MM.1S (cell line): ENCODE measurements at regions not wholly inside any gene's neighbourhood (a gene's known extent, or its start where the extent isn't known, plus 50 kb on each side); places are given as distances from the start of the nearest gene placed in this dataset.
"Not testable (repeated sequence)": the region's sequence is repeated elsewhere in the genome, so short reads cannot be mapped to it uniquely, and the experiment has no call there.

Experiments
- DNase-seq: peaks from one replicate; pipeline ENCODE4 v3.0.0-alpha.2; 2015
- H2AFZ ChIP-seq: fragments of 300-600 bp; sonication (generic); 2 replicates; pipeline ENCODE4 v1.6.0; 2016; ENCODE audit warnings: antibody characterized with exemption, low read length
- H3F3A ChIP-seq: fragments of 300-600 bp; sonication (generic); 2 replicates; pipeline ENCODE4 v1.6.1; 2016; ENCODE audit warnings: mild to moderate bottlenecking, antibody characterized with exemption, low read length, moderate library complexity, mixed read lengths; ENCODE audit not compliant: insufficient read depth
- H3K27ac ChIP-seq: fragments of 300-600 bp; sonication (generic); 2 replicates; pipeline ENCODE4 v1.5.1; 2016; ENCODE audit warnings: mild to moderate bottlenecking, low read length
- H3K27me3 ChIP-seq: fragments of 300-600 bp; sonication (generic); replicated peaks from 2 replicates; pipeline ENCODE4 v1.6.0; 2016; ENCODE audit warnings: low read length; ENCODE audit not compliant: insufficient read depth
- H3K36me3 ChIP-seq: fragments of 300-600 bp; sonication (generic); replicated peaks from 2 replicates; pipeline ENCODE4 v1.6.1; 2016; ENCODE audit warnings: mild to moderate bottlenecking, low read length, mixed read lengths; ENCODE audit not compliant: insufficient read depth
- H3K4me1 ChIP-seq: fragments of 300-600 bp; sonication (generic); 2 replicates; pipeline ENCODE4 v1.6.1; 2016; ENCODE audit warnings: low read length, mixed read lengths
- H3K4me2 ChIP-seq: fragments of 300-600 bp; sonication (generic); 2 replicates; pipeline ENCODE4 v1.6.0; 2016; ENCODE audit warnings: low read depth, low read length
- H3K4me3 ChIP-seq: fragments of 300-600 bp; sonication (generic); 2 replicates; pipeline ENCODE4 v1.5.1; 2016; ENCODE audit warnings: low read length, mixed read lengths
- H3K79me2 ChIP-seq: fragments of 300-600 bp; sonication (generic); 2 replicates; pipeline ENCODE4 v1.6.1; 2016; ENCODE audit warnings: mixed run types, low read length, mixed read lengths
- H3K9ac ChIP-seq: fragments of 300-600 bp; sonication (generic); 2 replicates; pipeline ENCODE4 v1.6.1; 2016; ENCODE audit warnings: low read length, mixed read lengths
- H3K9me2 ChIP-seq: fragments of 300-600 bp; sonication (generic); replicated peaks from 2 replicates; pipeline ENCODE4 v1.6.1; 2016; ENCODE audit warnings: mild to moderate bottlenecking, low read length, mixed read lengths; ENCODE audit not compliant: insufficient read depth
- H3K9me3 ChIP-seq: fragments of 300-600 bp; sonication (generic); replicated peaks from 2 replicates; pipeline ENCODE4 v1.6.1; 2016; ENCODE audit warnings: mild to moderate bottlenecking, low read length, mixed read lengths; ENCODE audit not compliant: insufficient read depth
- H4K20me1 ChIP-seq: fragments of 300-600 bp; sonication (generic); 2 replicates; pipeline ENCODE4 v1.6.1; 2016; ENCODE audit warnings: mild to moderate bottlenecking, low read length, moderate library complexity, mixed read lengths; ENCODE audit not compliant: insufficient read depth
- CTCF ChIP-seq: fragments of 300-600 bp; sonication (generic); IDR thresholded peaks from 2 replicates; pipeline ENCODE4 v1.5.1; 2016; ENCODE audit warnings: antibody characterized with exemption, low read length, mixed read lengths
- EZH2 ChIP-seq: fragments of 300-600 bp; sonication (generic); optimal IDR thresholded peaks from 2 replicates; pipeline ENCODE3; 2017; ENCODE audit warnings: low read depth, mild to moderate bottlenecking, antibody characterized with exemption, low read length, mixed read lengths
- EZH2phosphoT487 ChIP-seq: fragments of 300-600 bp; sonication (generic); IDR thresholded peaks from 2 replicates; pipeline ENCODE4 v1.6.1; 2018; ENCODE audit warnings: antibody characterized with exemption, low read length

GRCh38 chr13:90592943-90593342 is 754.5 kb upstream of the MIR17HG start:
- no peaks in the 10 kb centered on the region for H3K9me2 ChIP-seq
- H3K4me2 ChIP-seq, result no peak overlapping the region
- no peak for TF ChIP-seq EZH2phosphoT487
- no peaks in the 10 kb centered on the region for H3K9me3 ChIP-seq
- H3K36me3 ChIP-seq, result no peaks in the 10 kb centered on the region
- H3K4me1 ChIP-seq, result no peaks in the 10 kb centered on the region
- no peak overlapping the region for H2AFZ ChIP-seq
- no peaks in the 10 kb centered on the region for H3F3A ChIP-seq
- H3K27ac ChIP-seq, result no peak overlapping the region
- DNase-seq, result no peak
- no peaks in the 10 kb centered on the region for H4K20me1 ChIP-seq
- H3K27me3 ChIP-seq, result no peaks in the 10 kb centered on the region
- H3K79me2 ChIP-seq, result no peaks in the 10 kb centered on the region
- H3K4me3 ChIP-seq, result no peak overlapping the region
- H3K9ac ChIP-seq, result no peak overlapping the region

- Histone ChIP-seq H3K4me1 (no peaks in the 10 kb centered on the region), H2AFZ (no peak overlapping the region), H4K20me1 (no peaks in the 10 kb centered on the region), H3K9ac (no peak overlapping the region), H3K27me3 (no peaks in the 10 kb centered on the region), H3K9me2 (no peaks in the 10 kb centered on the region), H3K4me3 (no peak overlapping the region), H3K4me2 (no peak overlapping the region), H3K9me3 (no peaks in the 10 kb centered on the region), H3K27ac (no peak overlapping the region), H3K36me3 (no peaks in the 10 kb centered on the region), H3K79me2 (no peaks in the 10 kb centered on the region), H3F3A (no peaks in the 10 kb centered on the region)
- DNase-seq, result no peak
- TF ChIP-seq EZH2 (no peak), CTCF (no peak), EZH2phosphoT487 (no peak)
These were observed 752.8 kb upstream of the MIR17HG start for GRCh38 chr13:90594681-90595080.

GRCh38 chr13:90605664-90606063 is 741.8 kb upstream of the MIR17HG start:
- Histone ChIP-seq H3F3A (no peaks in the 10 kb centered on the region), H3K4me1 (no peaks in the 10 kb centered on the region), H3K79me2 (no peaks in the 10 kb centered on the region), H4K20me1 (no peaks in the 10 kb centered on the region), H3K27ac (no peak overlapping the region), H3K9me3 (no peaks in the 10 kb centered on the region), H3K4me3 (no peak overlapping the region), H2AFZ (no peak overlapping the region), H3K9me2 (no peaks in the 10 kb centered on the region), H3K36me3 (no peaks in the 10 kb centered on the region), H3K27me3 (no peaks in the 10 kb centered on the region), H3K4me2 (no peak overlapping the region), H3K9ac (no peak overlapping the region)
- TF ChIP-seq CTCF, result no peak
- no peak for TF ChIP-seq EZH2phosphoT487
- TF ChIP-seq EZH2, result no peak
- no peak for DNase-seq

- H3K4me1 ChIP-seq, H3K9me2 ChIP-seq, H3F3A ChIP-seq, H3K27ac ChIP-seq, H3K9me3 ChIP-seq, H3K4me3 ChIP-seq, H3K79me2 ChIP-seq, H3K4me2 ChIP-seq, H3K9ac ChIP-seq, H2AFZ ChIP-seq, H3K36me3 ChIP-seq, H3K27me3 ChIP-seq, DNase-seq, H4K20me1 ChIP-seq: not testable (repeated sequence)
These were observed 740.6 kb upstream of the MIR17HG start for GRCh38 chr13:90606921-90607320.
